NCI-H748 (cell line): ENCODE measurements at regions not wholly inside any gene's neighbourhood (a gene's known extent, or its start where the extent isn't known, plus 50 kb on each side); places are given as distances from the start of the nearest gene placed in this dataset.

Experiments used
- DNase-seq: peaks from one replicate; lab custom pipeline; 2025; ENCODE audit not compliant: unreplicated experiment; lab: John Stamatoyannopoulos, UW

DNA sequence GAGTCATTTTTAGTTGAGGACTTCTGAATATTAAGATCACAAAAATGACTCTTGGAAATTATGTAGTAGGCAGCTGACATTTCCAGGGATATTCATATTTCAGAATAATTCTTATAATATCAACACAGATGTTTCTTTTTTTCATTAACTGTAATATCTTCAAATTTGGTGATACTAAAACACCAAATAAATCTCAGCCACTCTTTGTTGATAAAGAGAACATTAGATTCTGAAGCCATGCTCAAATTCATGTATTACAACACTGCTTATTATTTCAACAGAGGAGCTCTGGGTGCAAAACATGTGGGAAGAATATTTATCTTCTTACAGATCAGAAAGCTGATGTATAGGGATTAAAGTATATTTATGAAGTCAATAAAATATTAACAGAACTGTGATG lies 355.4 kb downstream of the CRPPA start:
- DNase-seq, result no peak

DNA sequence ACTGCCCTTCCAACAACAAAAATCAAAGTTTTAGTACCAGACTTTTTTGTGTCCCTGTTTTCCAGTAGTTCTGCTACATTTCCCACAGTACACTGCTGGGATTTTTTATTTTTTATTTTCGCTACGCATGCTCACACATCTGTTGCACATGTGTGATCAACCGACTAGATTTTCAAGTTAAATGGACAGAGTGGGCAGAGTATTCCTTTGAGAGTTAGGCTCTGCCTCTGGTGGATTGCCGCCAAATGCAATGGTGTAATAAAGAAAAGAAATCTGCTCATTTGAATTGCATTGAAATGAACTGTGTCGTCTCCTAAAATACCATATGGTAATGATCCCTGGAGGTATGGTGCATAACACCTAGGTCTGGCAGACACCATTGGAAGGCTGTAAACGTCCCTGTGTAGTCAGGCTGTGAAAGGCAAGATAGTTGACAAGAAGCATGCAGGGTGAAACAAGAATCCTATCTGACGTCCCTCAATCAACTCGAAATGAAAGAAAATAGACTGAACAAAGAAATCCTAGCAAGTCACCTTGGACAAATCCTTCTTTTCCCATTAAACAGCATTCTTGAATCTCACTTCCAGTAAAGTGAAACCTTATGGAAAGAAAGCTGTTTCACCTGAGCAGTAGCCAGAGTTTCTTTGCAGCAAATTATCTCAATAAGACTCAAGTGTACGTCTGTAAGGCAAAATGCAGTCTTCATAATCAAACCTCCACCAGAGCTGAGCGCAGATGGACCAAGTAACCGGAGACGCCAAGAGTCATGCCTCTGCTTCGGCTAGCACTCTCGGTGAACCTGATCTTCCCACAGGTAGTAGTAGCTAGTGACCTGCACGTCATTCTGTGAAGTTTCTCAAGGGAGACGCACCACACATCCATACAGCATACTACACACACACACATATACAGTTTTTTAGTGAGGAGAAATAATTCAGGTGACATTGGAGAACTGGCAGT lies 357.3 kb downstream of the CRPPA start:
- no peak for DNase-seq

DNA sequence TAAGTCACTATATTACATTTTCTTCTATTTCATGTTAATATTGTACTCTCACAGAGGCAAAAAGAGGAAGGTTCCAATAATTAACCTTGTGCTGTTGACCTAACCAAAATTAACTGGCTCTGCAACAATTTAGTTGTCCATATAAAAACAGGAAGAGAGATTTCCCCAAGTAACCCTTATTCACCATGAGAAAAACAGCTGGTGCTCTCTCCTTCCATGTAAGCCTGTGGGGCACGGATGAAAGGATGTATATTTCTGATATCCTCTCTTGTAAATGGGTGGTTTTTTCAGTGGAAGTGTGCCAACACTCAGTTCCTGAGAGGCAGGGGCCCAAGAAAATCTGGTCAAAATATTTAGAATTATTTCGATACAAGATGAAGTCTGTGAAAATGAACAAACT lies 358.1 kb downstream of the CRPPA start:
- DNase-seq, result peak; percentile 19

DNA sequence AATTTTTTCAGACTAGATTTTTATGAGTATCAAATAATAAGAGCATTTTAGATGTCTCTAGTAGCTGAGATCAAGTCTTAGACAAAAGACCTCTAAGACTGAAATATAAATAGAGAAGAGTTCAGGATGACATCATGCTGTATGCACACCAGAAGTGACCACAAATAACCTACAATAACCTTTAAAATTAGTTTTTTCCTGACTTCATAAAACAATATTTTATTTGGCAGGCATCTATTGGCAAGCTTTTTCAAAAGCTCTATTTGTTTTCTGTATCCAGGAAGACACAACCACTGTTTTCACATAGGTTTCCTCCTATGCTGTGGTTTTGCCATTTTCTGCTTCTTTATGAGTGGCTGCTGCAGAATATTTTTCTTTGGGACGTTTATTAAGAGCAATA lies 359.1 kb downstream of the CRPPA start:
- no peak for DNase-seq

DNA sequence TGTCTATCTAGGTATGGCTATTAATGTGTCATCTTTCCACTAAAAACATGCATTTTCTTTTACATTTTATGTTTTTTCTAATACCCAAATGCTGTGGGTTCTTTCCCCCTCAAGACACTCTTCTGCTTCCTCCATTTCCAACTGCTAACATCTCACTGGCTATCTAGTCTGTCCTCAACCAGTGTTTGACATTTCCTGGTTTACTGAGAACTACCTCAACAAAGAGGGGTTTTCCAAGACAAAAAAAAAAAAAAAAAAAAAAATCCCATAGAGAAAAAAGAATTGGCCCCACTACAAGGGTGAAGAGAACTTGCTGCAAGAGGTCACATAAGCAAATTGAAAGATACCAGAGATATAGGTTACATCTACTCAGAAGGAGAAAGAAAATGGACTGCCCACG lies 359.7 kb downstream of the CRPPA start:
- no peak for DNase-seq

DNA sequence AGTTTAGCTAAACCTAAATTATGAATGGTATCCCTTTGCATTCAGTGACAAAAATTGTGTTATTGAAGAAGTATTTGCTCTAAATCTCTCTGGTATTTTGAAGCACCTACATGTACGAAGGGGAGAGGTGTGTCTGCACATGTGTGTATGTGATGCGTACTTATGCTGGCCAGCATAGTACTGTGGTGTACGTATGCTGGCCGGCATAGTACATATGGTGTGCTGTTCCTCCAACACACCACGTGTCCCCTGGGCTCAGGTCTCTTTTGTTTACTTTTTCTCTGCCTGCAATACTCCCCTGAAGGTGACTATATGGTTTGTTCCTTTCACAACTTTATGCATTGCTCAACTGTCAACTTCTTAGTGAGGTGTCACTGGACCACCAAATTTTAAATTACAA lies 360.3 kb downstream of the CRPPA start:
- no peak for DNase-seq

DNA sequence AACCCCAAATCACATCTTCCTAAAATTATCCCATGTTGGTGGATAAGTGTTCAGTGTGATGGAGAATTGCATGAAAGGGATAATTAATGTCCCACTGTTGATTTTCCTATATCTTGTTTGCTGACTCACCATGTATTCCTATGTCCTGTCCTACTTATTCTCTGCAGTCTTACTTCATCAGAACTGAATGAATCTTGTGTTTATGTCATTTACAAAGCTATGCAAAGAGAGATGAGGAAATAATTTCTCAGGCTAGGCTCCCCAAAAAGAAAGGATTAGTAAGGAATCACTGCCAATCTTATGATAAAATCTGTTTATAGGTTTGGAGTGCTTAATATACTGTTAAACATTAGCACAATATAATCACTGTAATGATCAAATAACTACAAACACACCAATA lies 360.8 kb downstream of the CRPPA start:
- DNase-seq, result no peak

DNA sequence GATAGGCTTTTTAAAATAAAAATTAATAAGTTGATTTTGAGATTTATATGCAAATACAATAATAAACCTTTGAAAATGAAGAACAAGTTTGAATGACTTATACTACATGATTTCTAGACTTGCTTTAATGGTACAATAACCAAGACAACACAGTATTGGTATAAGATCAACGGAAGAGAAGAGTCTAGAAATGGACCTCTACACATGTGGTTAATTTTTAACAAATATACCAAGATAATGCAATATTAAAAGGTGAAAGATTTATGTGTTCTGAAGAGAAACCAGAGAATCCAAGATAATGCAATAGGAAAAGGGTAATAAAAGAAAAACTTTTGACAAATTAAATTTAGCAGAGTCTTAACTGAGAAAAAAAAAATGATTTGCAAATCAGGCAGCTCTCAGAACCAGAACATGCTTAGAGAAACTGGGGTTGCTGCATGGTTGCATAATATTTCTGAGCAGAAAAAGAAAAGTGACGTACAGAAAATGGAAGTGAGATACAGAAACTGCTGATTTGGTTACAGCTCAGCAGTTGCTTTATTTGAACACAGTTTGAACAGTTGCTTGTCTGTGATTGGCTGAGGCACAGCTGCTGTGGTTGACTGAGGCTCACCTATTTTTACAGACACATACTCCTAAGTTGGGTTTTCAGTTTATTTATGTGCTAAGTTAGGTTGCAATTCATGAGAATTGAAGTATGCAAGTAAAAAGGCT lies 365.9 kb downstream of the CRPPA start:
- no peak for DNase-seq

DNA sequence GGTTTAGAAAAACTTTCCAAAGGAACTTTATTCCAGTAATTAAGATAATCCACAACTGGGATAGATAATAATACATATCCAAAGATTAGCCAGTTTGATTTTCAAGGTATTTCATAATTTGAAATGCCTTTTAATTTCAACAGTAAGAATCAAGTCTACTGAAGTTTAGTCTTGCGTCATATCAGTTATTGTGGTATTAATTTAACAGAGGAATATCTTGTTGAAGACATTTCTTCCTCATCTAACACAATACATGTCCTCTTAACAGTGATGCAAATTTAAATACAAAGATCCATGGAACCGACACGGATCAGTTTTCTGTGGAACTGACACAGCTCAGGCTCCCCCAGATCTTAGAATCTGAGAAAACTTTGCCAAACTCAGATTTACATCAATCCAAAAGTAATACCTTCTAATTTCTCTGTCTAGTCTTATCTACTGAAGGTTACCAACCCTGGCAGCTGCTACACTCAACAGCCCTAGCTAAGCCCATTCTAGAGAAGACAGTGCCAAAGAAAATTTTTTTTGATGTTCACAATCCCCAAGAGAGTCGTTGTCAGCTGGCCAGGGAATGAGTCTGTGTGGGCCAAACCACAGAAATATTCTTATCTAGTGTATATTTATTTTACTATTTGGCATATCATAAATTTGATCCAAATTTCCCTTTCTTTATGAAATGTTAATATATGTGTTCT lies 365.2 kb upstream of the MEOX2 start:
- no peak for DNase-seq

DNA sequence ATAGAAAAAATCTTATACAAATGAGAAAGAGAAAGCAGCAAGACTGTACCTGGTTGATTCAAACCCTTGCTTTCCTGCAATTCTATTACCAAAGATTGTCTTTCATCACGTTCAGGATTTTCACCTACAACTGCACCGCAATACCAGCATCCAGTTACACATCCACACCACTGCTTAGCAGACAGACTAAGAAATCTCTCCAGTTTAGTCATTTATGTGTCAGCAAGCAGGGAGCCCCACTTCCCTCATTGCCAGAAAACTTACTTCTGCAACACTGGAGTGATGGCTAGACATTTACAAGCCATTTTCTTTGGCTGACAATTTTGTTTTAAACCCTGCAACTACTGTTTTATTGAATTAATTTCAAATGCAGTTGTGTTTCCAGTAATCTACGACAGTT lies 359.6 kb upstream of the MEOX2 start:
- DNase-seq, result no peak

DNA sequence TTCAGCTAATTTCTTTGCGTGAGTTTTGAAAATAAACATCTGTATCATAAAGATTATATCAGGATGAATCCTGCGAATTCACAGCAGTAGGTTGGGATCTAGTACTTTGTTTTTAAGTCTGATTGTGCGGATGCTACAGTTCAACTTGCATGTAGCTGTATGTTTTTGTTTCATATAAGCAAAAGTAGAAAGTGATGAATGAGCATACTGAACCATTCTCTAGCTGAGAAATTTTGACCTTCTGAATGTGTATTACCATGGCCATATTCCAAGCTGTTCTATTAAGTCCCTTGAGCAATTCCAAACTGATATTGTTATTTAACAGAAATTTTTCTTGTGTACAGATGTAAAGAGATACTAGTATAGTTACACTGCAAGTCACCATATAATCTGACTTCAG lies 358.8 kb upstream of the MEOX2 start:
- DNase-seq, result no peak

DNA sequence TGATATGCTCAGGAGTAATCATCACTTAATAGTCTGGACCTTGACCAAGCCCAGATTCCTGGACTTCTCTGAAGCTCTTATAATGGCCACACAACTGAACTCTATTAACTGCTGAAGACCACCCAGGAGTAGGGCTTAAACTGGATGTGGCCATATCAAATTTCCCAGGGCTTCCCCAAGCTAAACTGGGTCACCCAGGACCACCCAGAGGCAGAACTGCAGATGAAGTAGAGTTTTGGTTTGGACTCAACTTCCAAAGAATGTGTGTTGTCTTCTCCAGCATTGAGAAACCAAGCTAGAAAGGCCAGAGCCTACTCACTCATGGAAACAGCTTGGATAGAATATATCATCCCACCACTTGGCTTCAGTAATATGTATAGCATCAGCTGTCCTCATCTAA lies 358.2 kb upstream of the MEOX2 start:
- no peak for DNase-seq

DNA sequence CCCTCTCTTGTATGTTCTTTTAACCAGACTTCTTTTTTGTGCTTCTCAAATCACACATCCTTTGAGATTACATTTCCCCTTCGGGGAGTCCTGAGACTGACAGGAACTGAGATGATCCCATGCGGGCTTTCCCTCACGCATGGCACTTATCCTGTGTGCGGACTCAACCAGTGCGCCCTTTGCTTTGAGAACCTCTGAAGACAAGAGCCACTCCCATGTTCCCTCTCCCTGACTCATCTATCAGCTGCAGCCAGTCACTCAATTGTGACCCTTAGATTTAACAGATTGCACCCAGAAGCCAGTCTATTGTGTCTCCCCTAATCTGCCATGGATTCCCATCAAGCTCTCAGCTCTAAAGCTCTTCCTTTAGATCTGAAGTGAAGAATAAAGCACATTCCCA lies 353.9 kb upstream of the MEOX2 start:
- DNase-seq, result no peak

DNA sequence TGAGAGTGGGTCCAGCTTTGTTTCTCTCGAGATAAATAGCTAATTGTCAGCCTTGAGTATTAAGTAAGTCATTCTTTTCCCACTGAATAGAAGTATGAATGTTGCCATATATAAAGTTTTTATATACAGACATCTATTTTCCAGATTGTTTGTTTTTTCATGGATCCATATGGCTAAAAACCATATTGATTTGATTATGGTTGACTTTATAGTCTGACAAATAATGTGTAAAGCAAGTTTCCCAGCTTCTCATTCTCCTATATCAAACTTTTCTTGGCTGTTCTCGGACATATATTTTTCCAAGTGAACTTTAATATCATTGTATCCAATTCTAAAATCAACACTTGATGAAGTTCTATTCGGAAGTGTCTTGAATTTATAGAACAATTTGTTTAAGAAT lies 352.4 kb upstream of the MEOX2 start:
- DNase-seq, result no peak

DNA sequence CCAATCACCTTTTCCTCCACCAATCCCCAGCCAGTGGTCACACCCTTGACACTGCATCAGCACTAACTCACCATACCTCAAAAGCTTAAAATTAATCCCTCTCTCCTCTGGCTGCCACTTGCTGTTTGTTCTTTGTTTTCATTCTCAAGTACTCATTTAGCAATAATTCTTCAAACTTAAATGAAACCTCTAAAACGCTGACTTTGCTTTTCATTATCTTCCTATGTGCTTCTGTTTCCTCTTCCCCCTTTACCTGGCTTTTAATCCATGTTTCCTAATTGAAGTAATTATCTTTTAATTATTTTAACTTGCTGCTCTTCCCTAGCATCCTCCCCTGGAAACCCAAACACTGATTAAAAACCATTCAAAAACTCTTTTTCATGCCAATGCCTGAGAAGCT lies 348.9 kb upstream of the MEOX2 start:
- no peak for DNase-seq

DNA sequence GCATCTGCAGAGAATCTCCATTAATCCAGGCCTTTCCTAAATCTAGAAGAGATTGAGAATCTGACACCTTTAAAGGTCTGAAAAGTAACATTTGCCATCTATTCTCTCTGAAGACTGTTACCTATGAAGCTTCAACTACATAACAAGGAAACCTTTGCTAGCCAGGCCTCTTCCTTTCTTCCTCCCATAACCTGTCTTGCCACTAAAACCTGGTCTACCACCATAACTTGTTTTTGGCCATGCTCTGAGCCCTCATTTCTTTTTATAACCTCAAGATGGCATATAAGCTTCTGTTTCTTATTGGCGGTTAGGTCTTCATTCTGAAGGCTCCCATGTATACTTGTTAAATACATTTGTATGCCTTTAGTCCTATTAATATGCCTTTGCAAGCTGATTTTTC lies 348.4 kb upstream of the MEOX2 start:
- DNase-seq, result no peak

DNA sequence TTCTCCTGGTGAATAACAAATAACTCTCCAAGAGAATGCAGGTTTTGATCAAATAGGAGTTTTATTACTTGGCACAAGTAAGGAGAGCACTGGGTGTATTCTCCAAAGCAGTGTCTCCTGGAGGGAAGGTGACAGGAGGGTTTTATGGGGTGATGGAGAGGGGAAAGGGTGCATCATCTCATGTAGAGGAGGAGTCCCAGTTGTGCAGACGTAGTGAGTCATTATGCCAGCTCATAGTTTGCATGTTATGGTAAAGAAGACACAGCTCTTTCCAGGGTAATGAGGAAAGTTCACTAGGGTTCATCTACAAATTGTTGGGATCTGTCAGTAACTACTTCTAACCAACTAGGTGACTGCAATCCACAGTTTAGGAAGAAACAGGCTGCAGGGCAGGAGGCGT lies 347.9 kb upstream of the MEOX2 start:
- DNase-seq, result no peak

DNA sequence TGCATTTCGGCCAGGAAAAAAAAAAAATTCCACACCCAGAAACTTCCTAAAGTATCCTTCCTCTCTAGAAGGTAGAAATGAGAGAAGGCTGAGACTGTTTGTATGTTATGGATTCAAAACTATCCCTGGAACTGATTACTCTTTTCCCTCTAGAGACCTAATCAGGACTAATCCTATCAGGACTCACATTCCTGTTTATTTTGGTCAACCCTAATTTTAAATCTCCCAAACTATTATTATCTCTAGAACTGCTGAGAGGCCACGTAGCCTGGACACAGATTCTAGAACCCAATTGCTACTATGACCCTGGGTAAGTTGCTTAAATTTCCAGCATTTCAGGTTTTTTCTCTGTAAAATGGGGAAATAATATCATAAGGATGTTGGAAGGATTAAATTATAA lies 346.8 kb upstream of the MEOX2 start:
- no peak for DNase-seq

DNA sequence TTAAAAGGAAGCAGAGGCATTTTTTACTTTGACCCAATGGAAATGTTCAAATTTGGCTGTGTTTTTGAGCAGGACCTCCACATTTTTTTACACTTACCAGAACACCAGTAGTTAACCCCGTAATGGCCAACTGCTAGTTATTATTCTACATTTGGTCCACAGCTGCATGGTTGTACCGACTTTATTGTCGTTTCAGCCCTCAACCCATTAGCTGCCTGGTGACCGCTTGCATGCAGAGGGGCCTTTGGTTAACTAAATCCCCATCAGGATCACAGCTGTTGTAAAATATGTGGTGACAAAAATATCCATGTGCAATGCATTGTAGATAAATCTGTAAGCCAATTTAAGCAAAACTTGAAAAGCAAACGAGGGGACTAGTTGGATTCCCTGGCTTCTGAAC lies 342.2 kb upstream of the MEOX2 start:
- no peak for DNase-seq

DNA sequence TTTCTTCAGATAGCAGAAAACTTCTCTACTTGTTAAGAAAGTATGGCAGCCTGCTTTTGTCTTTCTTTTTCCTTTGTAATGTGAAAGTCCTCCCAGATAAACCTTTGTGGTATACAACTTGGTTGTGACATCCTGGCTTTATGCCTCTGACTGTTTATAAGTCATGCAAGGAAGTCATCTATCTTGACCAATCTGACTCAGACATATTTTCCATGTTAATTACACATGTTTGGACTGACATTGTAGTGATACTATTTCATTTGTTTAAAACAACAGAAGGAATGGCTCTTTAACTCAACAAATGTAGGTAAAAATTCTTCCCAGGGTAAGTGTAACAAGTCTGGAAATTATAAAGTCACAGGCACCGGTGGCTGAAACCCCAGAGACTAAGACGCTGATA lies 341.6 kb upstream of the MEOX2 start:
- no peak for DNase-seq

DNA sequence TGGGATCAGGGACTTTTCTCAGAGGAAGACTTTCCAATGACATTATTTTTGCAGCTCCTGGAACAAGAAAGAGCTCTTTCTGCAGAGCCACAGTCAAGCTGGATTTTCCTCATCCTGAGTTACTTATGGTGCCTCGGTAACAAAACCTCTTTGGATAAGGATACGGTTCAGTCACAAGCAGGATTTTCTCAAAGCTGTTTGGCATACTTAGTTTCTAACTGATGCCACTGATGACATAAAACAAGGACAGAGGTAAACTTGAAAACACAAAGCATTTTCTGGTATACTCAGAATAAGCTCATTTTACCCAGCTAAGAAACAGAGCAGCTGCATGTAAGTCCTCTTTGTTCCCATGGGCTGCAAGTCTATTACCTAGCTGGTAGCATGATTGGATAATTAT lies 340.9 kb upstream of the MEOX2 start:
- DNase-seq, result peak; percentile 51
